ENCODE measurements at regions not wholly inside any gene's neighbourhood (a gene's known extent, or its start where the extent isn't known, plus 50 kb on each side); places are given as distances from the start of the nearest gene placed in this dataset.
A peak's percentile ranks its signal among the peaks of the same experiment; 100 is the strongest.

DNA sequence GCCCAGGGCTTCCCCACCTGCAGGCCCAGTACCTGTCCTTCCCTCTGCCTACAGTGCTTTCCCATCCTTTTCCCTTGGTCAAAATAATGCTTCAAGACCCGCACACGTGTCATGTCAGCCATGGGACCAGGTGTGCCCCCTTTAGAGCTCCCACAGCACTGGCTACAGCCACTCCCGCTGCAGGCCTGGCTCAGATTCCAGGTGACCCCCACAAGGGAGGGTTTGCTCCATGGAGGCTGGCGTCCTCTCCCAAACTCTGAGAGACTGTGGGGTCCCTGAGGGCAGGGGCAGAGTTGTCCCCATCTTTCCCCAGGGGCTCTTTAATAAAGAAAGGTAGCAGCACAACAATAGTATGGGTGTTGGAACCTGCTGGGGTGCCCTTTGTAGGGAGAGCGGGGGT, 66.4 kb upstream of the RUNX3 start:
- no peaks in the 10 kb centered on the region for H3K79me2 ChIP-seq (ENCODE audit: insufficient read depth, low read length)
- H3K4me2 ChIP-seq (ENCODE audit: insufficient read depth, insufficient read length, low read length), result no peak overlapping the region
- H3K9me3 ChIP-seq (ENCODE audit: control insufficient read depth, low read depth, low read length), result no peaks in the 10 kb centered on the region
- Mint-ChIP-seq H3K36me3 (ENCODE audit: insufficient read depth in 1 of 3, low read depth in 3 of 3) (no peaks in the 10 kb centered on the region), H3K27me3 (ENCODE audit: low read depth) (no peaks in the 10 kb centered on the region; the same call in none of the 2 replicates), H3K9me3 (no peaks in the 10 kb centered on the region), H3K4me1 (peaks cover 7 to 21% of the 10 kb centered on the region in 2 experiments), H3K4me3 (no peak overlapping the region), H3K27ac (peak overlapping the region in 1 of 3 experiments; percentile 44; a peak in 1 of 7 replicates)
- H3K27ac ChIP-seq (ENCODE audit: insufficient read length, low read depth, low read length), result no peak overlapping the region
- no peak overlapping the region for H4K91ac ChIP-seq (ENCODE audit: insufficient read length, low read depth, low read length)
- H3K79me1 ChIP-seq (ENCODE audit: insufficient read depth, low read depth, low read length, poor library complexity, severe bottlenecking), result no peaks in the 10 kb centered on the region
- no peak overlapping the region for H3K18ac ChIP-seq (ENCODE audit: insufficient read length, low read depth, low read length)
- H3K4me1 ChIP-seq (ENCODE audit: insufficient read depth, low read length), result no peaks in the 10 kb centered on the region
- no peak overlapping the region for H2BK15ac ChIP-seq (ENCODE audit: low read depth, low read length)
- WGBS (ENCODE audit: extremely low coverage, insufficient read length, low lambda C conversion rate), result no CpG with 5 or more reads among the region's 5 CpGs
- no peak overlapping the region for H4K5ac ChIP-seq (ENCODE audit: insufficient read length, low read depth, low read length)
- no peak overlapping the region for H4K8ac ChIP-seq (replicated peaks; ENCODE audit: insufficient read length, low read depth, low read length)
- no peak overlapping the region for H3K4ac ChIP-seq (ENCODE audit: low read depth, low read length)
- H3K14ac ChIP-seq (ENCODE audit: insufficient read depth, low read length), result no peak overlapping the region
- H3K23ac ChIP-seq (ENCODE audit: insufficient read length, low read depth, low read length), result no peak overlapping the region
- H2BK20ac ChIP-seq (ENCODE audit: low read depth, low read length, poor library complexity, severe bottlenecking), result no peak overlapping the region
- no peak overlapping the region for H2BK5ac ChIP-seq (ENCODE audit: insufficient read length, low read length)
- H3T11ph ChIP-seq (ENCODE audit: low read length), result no peak overlapping the region
- no peak for DNase-seq
- no peak overlapping the region for H3K56ac ChIP-seq (ENCODE audit: insufficient read length, low read depth, low read length)
- H2AFZ ChIP-seq (ENCODE audit: low read length), result no peak overlapping the region
- TF ChIP-seq, protein P1, sequence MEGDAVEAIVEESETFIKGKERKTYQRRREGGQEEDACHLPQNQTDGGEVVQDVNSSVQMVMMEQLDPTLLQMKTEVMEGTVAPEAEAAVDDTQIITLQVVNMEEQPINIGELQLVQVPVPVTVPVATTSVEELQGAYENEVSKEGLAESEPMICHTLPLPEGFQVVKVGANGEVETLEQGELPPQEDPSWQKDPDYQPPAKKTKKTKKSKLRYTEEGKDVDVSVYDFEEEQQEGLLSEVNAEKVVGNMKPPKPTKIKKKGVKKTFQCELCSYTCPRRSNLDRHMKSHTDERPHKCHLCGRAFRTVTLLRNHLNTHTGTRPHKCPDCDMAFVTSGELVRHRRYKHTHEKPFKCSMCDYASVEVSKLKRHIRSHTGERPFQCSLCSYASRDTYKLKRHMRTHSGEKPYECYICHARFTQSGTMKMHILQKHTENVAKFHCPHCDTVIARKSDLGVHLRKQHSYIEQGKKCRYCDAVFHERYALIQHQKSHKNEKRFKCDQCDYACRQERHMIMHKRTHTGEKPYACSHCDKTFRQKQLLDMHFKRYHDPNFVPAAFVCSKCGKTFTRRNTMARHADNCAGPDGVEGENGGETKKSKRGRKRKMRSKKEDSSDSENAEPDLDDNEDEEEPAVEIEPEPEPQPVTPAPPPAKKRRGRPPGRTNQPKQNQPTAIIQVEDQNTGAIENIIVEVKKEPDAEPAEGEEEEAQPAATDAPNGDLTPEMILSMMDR (conservative IDR thresholded peaks at IDR 0.05), result no peak
- no peak overlapping the region for H2BK120ac ChIP-seq (ENCODE audit: low read depth, low read length, poor library complexity, severe bottlenecking)
- no peaks in the 10 kb centered on the region for H3K27me3 ChIP-seq (ENCODE audit: insufficient read depth, low read length)
- H2AK5ac ChIP-seq (ENCODE audit: insufficient read length, low read length), result no peak overlapping the region
- no peak overlapping the region for H3K9ac ChIP-seq (ENCODE audit: extremely low read depth, insufficient read length, low read length)
- no peak overlapping the region for H2BK12ac ChIP-seq (ENCODE audit: insufficient read length, low read depth, low read length)
- H4K20me1 ChIP-seq (ENCODE audit: control insufficient read depth, insufficient read depth, insufficient read length), result no peaks in the 10 kb centered on the region
- H3K23me2 ChIP-seq (ENCODE audit: insufficient read length, low read depth, low read length, poor library complexity, severe bottlenecking), result no peaks in the 10 kb centered on the region

All from H9 (cell line).